NCI-H1105 (cell line): ENCODE measurements at regions not wholly inside any gene's neighbourhood (a gene's known extent, or its start where the extent isn't known, plus 50 kb on each side); places are given as distances from the start of the nearest gene placed in this dataset.

Experiments used
- DNase-seq: peaks from one replicate; lab custom pipeline; 2025; lab: John Stamatoyannopoulos, UW

GRCh38 chr4:30600246-30601017 lies 119.7 kb upstream of the PCDH7 start:
- no peak for DNase-seq

- no peak for DNase-seq
Measured at GRCh38 chr4:30601070-30601865, 118.9 kb upstream of the PCDH7 start.

- DNase-seq: no peak
Measured at GRCh38 chr4:30605616-30606190, 114.5 kb upstream of the PCDH7 start.

- no peak for DNase-seq
Measured at GRCh38 chr4:30610361-30610760, 109.8 kb upstream of the PCDH7 start.

- no peak for DNase-seq
Measured at GRCh38 chr4:30614771-30615170, 105.4 kb upstream of the PCDH7 start.

GRCh38 chr4:30616942-30617646 lies 103.1 kb upstream of the PCDH7 start:
- DNase-seq: no peak

- DNase-seq: no peak
Measured at GRCh38 chr4:30617836-30618235, 102.3 kb upstream of the PCDH7 start.

GRCh38 chr4:30619679-30620078 lies 100.5 kb upstream of the PCDH7 start:
- no peak for DNase-seq

GRCh38 chr4:30620711-30621110 lies 99.5 kb upstream of the PCDH7 start:
- DNase-seq: no peak

- no peak for DNase-seq
Measured at GRCh38 chr4:30630431-30630830, 89.7 kb upstream of the PCDH7 start.

- no peak for DNase-seq
Measured at GRCh38 chr4:30632751-30633150, 87.4 kb upstream of the PCDH7 start.

GRCh38 chr4:30641345-30641744 lies 78.8 kb upstream of the PCDH7 start:
- no peak for DNase-seq

- DNase-seq: no peak
Measured at GRCh38 chr4:30642567-30642966, 77.6 kb upstream of the PCDH7 start.

GRCh38 chr4:30653291-30653690 lies 66.9 kb upstream of the PCDH7 start:
- no peak for DNase-seq

GRCh38 chr4:30656828-30657227 lies 63.3 kb upstream of the PCDH7 start:
- DNase-seq: no peak

GRCh38 chr4:30667919-30668318 lies 52.2 kb upstream of the PCDH7 start:
- no peak for DNase-seq

GRCh38 chr4:30670206-30670605 lies 50.0 kb upstream of the PCDH7 start:
- no peak for DNase-seq
